GM04504 (cell line): ENCODE measurements at regions not wholly inside any gene's neighbourhood (a gene's known extent, or its start where the extent isn't known, plus 50 kb on each side); places are given as distances from the start of the nearest gene placed in this dataset.
"Not testable (repeated sequence)": the region's sequence is repeated elsewhere in the genome, so short reads cannot be mapped to it uniquely, and the experiment has no call there.

Experiments used
- DNase-seq: peaks from one replicate; pipeline ENCODE4 v3.0.0-alpha.2; 2012; ENCODE audit warnings: low read depth

GRCh38 chr2:63695583-63695982, 106.8 kb downstream of the MDH1 start:
- DNase-seq: no peak

GRCh38 chr2:63696496-63696895, 107.7 kb downstream of the MDH1 start:
- DNase-seq: no peak

GRCh38 chr2:63697160-63697559, 108.4 kb downstream of the MDH1 start:
- no peak for DNase-seq

DNA sequence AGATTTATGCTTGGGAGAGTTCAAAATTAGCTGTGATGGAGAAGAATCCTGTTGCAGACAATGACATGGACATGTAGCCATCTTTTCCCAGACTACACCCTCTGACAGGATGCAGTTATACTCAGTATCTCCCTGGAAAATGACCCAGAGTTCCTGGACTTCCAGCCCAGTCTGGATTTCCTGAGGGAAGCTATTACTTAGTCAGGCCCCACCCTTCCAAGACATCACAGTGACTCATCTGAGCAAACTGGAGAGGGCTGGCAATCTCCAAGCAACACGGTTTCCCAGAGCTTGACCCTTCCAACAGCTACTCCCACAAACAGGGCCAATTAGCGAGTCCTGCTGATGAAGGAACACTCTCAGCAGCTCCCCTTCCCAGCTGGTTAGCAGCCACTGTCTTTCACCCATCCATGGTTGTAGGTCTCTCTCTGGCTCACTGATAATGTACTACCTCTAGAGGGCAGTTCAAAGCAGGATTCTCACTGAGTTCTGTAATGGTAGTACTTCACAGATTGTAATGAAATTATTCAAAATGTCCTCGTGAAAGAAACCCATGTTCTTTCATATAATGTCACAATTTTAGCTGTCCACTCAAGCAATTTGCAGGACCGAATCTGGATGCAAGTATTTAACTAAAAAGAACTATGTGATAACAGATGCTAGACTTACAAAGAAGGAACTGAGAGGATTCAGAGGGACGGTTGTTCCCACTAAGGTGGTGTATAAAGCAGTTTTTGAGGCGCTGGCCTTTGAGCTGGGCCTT, 110.2 kb downstream of the MDH1 start:
- DNase-seq: peak; percentile 88

GRCh38 chr2:63699549-63699839, 110.7 kb downstream of the MDH1 start:
- no peak for DNase-seq

DNA sequence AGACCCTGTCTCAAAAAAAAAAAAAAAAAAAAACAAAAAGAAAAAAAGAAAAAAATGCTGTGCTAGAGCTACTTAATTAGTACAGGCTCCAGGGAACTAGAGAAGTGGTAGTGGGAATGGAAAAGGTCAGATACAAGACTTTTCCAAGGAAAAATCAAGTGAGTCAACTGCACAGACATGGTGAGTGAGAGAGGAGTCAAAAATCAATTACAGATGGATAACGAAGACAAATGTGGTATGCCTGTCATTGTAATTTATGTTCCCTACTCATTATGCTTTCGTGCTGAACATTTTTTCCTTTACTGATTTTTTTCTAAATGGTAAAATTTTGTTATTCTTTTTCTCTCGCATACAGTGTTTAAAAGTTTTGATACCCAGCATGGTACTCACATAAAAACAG, 111.5 kb downstream of the MDH1 start:
- no peak for DNase-seq

- DNase-seq: no peak
Measured at GRCh38 chr2:63701406-63701805, 112.6 kb downstream of the MDH1 start.

DNA sequence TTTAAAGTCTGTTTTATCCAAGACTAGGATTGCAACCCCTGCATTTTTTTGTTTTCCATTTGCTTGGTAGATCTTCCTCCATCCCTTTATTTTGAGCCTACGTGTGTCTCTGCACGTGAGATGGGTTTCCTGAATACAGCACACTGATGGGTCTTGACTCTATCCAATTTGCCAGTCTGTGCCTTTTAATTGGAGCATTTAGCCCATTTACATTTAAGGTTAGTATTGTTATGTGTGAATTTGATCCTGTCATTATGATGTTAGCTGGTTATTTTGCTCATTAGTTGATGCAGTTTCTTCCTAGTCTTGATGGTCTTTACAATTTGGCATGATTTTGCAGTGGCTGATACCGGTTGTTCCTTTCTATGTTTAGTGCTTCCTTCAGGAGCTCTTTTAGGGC, 117.3 kb downstream of the MDH1 start:
- DNase-seq: not testable (repeated sequence)

DNA sequence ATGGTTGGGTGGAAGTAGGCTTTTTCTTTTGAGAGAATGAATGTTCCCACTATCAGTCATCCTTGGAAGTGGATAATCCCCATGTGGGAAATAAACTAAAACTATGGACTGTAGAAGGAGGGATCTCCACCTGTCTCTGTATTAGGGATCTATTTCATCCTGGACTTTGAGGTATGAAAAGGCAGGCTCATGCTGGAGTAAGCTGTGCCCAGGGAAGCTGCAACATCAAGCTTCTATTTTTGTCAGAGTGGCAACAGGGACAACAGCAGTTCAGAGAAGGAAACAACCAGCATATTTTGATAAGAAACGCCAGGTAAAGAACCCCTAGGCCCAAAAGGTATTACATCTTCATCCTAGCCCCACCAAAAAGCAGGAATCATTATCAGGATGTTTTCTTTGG, 122.0 kb downstream of the MDH1 start:
- no peak for DNase-seq

DNA sequence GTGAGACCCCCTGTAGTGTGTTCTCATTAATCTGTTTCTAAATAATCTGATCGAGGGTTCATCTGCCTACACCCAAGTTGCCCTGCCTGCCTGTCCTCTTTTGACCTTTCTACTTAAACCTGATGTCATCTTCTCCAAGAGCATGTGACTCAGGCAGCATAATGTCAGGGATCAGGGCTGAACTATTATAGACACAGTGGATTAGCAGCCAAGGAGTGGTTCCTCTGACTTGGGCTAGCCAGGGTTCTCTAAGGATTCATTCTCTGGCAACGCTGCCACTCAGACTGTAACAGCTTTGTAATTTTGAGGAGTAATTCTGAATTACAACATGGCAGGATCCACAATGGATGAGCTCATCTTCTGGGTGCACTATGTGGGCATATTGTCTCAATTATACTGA, 124.0 kb downstream of the MDH1 start:
- DNase-seq: peak; percentile 67

- DNase-seq: no peak
Measured at GRCh38 chr2:63716146-63716545, 125.5 kb upstream of the UGP2 start.

DNA sequence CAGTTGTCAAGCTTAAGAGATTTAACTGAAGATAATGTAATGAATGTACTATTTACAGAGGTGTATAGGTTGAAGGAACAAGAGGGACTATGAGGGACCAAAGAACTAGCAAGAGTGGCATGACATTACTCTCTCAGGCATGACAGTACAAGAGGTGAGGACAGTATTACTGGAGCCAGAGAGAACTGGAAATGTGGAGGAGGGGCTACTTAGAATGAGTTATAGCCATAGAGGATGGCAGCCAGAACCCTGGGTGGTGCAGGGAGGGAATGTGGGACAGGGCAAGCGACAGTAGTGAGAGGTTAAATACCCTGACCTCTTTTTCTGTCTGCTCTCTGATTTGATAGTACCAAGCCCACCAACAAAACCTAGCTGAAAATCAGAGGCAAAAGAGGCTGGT, 122.6 kb upstream of the UGP2 start:
- DNase-seq: no peak

DNA sequence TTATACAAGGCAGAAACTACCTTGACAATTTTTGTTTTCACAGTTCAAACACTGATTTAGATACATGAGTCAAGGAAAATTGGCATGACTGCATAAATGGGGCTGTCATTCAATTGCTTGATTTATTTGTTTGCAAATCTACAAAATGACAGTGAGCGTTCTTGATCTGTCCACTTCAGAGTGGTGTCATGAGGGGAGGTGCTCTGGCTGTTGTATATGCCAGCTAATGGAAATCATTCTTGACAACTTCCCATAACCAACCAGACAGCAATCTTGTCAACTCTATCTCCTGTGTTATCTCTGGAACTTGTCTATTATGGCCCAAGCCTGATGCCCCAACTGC, 120.6 kb upstream of the UGP2 start:
- no peak for DNase-seq

GRCh38 chr2:63722284-63722683, 119.4 kb upstream of the UGP2 start:
- not testable (repeated sequence) for DNase-seq

DNA sequence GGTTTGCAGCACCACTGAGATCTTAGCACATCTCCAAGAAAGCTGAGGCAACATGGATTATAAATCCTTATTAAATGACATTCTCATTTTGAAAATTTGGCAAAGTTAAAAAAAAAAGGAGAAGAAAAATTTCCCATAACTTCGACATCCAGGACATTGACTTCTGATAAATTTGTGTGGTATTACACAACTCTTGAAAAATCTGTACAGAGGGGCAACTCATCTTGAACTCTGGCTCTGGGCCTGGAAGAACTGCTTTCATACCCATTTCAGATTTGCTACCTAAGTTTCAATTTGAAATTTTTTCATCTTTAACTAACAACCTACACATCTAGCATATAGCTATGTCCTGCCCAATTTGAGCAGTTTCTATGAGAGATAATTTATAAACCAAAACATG, 118.0 kb upstream of the UGP2 start:
- DNase-seq: no peak

DNA sequence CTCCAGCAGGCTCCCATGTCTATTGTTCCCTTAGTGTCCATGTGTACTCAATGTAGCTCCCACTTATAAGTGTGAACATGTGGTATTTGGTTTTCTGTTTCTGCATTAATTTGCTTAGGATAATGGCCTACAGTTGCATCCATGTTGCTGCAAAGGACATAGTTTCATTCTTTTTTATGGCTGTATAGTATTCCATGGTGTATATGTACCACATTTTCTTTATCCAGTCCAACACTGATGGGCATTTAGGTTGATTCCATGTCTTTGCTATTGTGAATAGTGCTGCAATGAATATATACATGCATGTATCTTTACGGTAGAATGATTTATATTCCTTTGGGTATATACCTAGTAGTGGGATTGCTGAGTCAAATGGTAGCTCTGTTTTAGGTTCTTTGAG, 116.5 kb upstream of the UGP2 start:
- not testable (repeated sequence) for DNase-seq

GRCh38 chr2:63729362-63729761, 112.3 kb upstream of the UGP2 start:
- DNase-seq: no peak

GRCh38 chr2:63729831-63730230, 111.9 kb upstream of the UGP2 start:
- no peak for DNase-seq

DNA sequence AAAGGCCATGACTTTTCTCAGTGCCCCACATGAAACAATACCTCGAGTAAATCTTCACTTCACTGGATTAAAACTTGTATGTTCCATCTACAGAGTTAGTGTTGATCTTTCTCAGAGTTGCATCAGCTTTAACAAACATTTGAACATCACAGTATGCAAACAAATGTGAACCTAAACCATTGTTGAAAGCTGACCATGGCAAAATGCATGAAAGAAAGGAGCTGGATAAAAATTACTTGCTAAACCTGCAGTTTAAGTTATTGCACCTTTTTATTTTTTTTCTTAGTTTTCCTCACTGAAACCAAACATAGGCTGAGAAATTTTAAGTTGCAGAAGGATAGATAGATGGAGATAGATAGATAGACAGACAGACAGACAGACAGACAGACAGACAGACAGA, 107.2 kb upstream of the UGP2 start:
- DNase-seq: no peak

DNA sequence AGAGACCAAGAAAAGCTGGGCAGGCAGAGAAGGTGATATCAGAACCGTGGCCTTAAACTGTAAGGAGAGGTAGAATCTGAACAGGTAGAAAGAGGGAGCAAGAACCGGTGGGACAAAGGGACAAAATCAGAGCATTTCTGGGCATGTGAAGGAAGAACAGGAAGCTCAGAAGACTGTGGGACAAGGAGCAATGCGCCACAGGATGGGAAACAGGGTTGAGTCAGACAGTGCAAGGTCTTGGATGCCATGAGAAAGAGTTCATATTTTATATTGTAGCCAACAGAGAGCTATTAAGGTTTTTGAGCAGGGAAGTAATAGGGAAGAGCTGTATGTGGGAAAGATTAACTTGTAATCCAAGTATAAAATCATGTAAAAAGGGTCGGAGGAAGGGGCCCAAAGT, 106.4 kb upstream of the UGP2 start:
- no peak for DNase-seq

DNA sequence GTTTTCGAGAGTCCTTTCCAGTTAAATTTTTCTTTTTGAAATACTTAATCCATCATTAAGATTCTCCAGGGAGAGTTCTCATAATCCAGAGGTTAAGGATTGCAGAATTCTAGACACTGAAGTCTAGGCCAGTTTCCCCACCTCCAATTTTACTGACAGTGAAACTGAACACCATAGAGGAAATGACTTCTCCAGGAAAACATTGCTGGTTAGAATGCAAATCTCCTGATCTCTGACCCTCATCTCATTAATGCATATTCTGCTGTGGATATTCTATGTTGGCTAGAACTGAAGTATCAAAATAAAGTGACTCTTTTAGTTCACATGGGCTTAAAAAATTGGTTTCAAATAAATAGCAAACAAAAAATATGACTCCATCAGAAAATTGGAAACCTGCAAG, 105.8 kb upstream of the UGP2 start:
- no peak for DNase-seq

DNA sequence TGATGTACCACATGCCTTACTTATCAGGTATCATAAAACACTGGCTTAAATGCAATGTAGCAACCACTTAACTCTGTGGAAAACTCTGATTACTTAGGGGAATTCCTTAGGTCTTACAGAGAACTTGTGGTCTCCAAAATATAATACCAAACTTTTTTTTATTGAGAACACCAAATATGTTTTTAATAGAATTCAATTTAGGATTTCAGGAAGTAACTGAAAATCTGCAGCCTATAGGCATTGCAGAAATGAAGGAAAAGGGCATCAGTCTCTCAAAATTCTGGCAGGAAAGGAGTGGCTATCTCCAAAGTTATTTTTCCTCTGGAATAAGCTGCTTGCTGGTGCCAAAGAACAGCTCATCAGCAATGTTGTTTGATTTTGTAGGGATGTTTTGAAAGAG, 105.3 kb upstream of the UGP2 start:
- peak; percentile 26 for DNase-seq

- DNase-seq: no peak
Measured at GRCh38 chr2:63737081-63737751, 104.5 kb upstream of the UGP2 start.

DNA sequence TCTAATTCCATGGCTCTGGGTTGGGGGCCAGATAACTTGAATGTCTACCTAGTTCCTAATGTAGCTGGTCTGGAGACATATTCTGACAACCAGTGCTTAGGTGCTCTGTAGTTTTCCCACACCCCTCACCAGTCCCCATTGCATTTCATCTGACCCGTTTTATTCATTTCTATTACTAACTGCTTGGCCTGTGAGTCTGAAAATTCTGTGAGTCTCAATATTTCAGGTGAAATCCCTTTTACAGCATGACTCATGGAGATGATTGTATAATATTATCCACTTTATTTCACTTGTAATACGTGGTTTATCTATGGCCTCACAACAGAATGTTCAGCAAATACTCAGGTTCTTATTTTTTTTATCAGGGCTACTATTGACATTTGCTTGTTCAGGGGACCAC, 103.7 kb upstream of the UGP2 start:
- DNase-seq: no peak
